HG03432 (cell line): ENCODE measurements at regions not wholly inside any gene's neighbourhood (a gene's known extent, or its start where the extent isn't known, plus 50 kb on each side); places are given as distances from the start of the nearest gene placed in this dataset.

Experiments used
- ATAC-seq: cut with Tn5 transposase; IDR thresholded peaks from one replicate; pipeline ENCODE4 v1.9.1; 2021; ENCODE audit warnings: mild to moderate bottlenecking, moderate library complexity; ENCODE audit not compliant: unreplicated experiment

DNA sequence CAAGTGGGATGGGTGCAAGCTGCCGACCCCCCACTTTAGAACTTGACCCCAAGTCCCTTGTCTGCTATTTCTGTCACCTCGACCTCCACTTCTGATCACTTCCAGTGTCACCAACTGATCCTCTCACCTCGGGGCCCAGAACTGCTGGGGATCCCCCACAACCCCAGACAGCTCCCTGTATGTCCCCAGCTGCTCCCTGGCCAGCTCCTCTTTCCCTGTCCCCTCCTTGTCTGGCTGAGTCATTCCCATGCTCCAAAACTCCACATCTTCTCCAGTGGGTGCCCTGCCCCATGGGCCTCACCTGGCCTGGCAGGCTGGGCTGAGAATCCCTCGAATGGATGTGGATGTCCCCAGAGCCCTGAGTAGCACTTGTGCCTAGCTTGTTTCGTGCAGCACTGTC, 154.3 kb upstream of the PCBD1 start:
- no peak for ATAC-seq

- no peak for ATAC-seq
Observed at GRCh38 chr10:71043858-71044257, 155.5 kb upstream of the PCBD1 start.

DNA sequence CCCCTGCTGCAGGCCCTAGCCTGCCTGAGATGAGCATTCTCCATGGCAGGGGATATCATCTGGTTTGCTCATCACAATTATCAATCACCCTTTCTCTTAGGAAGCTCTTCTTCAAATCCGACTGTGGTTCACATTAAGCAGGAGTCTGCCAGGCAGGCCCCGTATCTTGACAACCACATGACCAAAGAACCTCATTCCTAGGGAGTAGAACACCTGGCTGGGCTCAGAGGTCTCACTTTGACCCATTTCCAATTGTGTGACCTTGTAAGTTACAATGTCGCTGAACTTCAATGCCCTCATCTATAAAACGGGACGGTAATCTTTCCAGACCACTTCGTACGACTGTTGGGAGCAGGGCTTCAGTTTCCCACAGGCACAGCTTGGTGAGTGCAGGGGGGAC, 156.4 kb upstream of the PCBD1 start:
- ATAC-seq = no peak

- no peak for ATAC-seq
Observed at GRCh38 chr10:71045204-71045809, 156.9 kb upstream of the PCBD1 start.

- ATAC-seq = no peak
Observed at GRCh38 chr10:71045936-71046335, 157.6 kb upstream of the PCBD1 start.

- no peak for ATAC-seq
Observed at GRCh38 chr10:71046747-71047146, 158.4 kb upstream of the PCBD1 start.

DNA sequence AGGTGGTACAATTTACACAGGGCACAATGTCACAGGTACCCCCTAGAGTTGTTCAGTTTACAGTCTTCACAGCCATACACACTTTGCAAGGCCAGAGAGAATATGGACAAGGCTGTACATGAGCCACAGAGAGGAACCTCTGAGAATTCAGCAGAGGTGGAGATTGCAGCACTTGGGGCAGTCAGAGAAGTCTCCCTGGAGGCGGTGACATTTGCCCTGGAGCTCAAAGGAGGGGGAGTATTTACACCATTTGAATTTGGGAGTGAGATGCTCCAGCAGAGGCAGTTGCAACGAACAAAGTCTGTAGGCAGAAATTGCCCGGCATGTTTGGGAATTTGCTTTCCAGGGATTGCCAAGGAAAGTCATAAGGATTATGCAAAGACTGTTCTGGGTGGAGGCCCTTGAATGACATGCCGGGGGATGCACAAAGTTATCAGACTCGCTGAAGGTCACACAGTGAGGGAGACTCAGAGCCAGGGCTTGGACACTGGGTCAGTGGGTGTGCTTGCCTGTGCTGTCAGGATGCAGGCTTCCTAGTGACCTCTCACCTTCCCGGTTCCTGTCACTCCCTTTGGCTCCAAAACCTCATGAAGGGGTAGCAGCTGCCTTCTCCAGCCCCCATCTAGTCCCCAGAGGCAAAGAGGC, 160.7 kb upstream of the PCBD1 start:
- ATAC-seq = no peak

DNA sequence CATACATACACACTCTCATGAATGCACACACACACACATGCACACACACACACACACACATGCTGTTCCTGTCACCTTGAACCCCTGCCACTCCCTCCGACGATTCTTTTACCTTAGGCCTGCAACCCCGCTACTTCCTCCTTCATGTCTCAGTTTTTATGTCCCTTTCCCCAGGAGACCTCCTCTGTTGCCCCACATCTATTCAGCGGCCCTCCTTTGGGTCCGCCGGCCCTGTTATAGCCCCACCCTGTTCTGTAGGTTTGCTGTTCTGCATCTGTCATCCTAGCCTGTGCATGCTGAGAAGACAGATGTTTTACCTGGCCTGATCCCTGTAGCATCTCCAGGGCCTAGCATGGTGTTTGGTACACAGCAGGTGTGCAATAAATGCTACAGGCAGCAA, 161.6 kb upstream of the PCBD1 start:
- ATAC-seq = no peak

DNA sequence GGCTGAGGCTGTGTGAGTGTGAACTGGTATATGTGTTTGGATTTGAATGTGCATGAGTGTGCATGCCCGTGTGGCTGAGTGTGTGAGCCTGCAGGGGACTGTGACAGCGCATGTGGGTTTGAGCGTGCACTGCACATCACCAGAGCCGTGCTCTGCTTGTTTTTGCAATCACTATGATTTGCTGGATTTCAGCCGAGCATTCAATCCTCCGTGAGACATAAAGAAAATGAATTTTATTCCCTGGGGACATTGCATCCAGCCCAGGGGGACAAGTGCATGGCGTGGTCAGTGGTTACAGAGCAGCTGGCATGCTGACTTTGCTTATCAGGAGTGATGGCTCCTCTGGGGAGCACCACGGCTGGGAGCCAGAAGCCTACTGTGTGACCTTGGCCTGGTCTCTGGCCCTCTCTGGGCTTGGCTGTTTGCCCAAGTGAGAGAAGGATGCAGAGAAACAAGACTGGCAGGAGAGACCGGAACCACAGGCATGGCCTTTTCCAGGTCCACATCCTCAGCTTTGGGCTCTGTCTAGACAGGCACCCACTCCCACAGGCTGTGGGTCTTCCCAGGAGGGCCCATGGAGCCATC, 160.2 kb upstream of the UNC5B start:
- ATAC-seq = no peak

- ATAC-seq = no peak
Observed at GRCh38 chr10:71052708-71053107, 159.7 kb upstream of the UNC5B start.

DNA sequence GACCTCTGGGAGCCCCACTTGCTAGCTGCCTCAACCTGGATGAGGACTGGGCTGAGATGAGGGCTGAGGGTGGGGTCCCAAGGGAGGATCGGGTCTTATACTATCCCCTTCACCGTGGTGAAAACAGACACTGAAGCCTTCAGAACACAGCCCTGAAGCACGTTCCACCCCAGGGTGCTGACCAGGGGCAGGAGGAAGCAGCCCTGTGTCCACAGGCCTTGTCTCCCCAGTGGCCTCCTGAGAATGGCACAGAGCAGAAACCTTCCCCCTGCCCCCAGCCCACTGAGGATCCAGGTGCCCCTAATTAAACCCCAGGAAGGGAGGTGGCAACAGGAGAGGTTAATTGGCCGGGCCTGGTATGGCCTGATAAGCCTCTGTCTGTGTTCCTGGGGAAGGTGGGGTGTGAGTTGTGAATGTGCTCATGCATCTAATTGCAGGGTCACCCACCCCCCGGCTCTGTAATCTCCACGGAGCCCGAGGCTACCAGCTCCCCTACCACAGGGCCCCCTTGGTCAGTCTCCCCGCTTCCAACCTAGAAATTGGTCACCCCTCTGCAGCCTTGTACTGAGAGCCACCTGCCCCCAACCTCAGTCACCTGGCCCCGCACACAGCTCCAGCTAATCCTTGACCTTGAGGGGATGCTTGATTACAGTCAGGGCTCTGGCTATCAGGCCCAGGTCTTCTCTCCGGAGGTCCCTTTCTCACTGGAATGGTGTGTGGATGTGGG, 159.0 kb upstream of the UNC5B start:
- no peak for ATAC-seq

GRCh38 chr10:71058308-71058707, 154.1 kb upstream of the UNC5B start:
- ATAC-seq = no peak

- no peak for ATAC-seq
Observed at GRCh38 chr10:71059054-71059818, 153.1 kb upstream of the UNC5B start.

DNA sequence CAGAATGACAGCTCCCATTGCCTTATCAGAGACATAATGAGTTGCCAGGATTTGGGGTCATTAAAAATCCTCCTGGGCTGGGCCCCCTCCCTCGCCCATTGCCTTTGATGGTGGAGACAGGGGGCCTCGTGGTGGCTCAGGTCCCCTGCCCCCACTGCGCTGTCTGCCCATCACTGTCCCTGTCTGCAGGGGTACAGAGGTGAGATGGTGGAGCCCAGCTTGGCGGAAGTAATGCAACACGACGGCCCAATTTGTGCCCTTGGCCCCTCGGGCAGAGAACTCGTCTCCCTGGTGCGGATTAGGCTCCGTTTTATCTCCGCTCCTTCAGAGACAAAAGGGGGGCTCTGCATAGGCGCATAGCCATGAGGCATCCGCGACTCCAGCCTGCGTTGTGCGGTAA, 152.4 kb upstream of the UNC5B start:
- no peak for ATAC-seq

GRCh38 chr10:71060476-71061426, 151.6 kb upstream of the UNC5B start:
- ATAC-seq = no peak

- no peak for ATAC-seq
Observed at GRCh38 chr10:71061472-71061871, 150.9 kb upstream of the UNC5B start.

- ATAC-seq = no peak
Observed at GRCh38 chr10:71062156-71062555, 150.2 kb upstream of the UNC5B start.

GRCh38 chr10:71063401-71063800, 149.0 kb upstream of the UNC5B start:
- no peak for ATAC-seq

- no peak for ATAC-seq
Observed at GRCh38 chr10:71064413-71065118, 147.8 kb upstream of the UNC5B start.
